GM12865 (cell line): ENCODE measurements at regions not wholly inside any gene's neighbourhood (a gene's known extent, or its start where the extent isn't known, plus 50 kb on each side); places are given as distances from the start of the nearest gene placed in this dataset.

Source experiments
- DNase-seq: peaks from one replicate; pipeline ENCODE4 v3.0.0; 2010; ENCODE audit warnings: low read depth
- H3K4me3 ChIP-seq: 2 replicates; pipeline ENCODE4 v1.5.1; 2011; ENCODE audit warnings: mild to moderate bottlenecking, low read depth, low read length, control low read depth
- CTCF ChIP-seq: IDR thresholded peaks from 2 replicates; pipeline ENCODE4 v1.5.1; 2011; ENCODE audit warnings: low read length, control low read depth, low read depth, inconsistent platforms; ENCODE audit not compliant: insufficient read depth; ENCODE audit errors: missing control alignments

- no peak overlapping the region for H3K4me3 ChIP-seq
- TF ChIP-seq CTCF: no peak
- no peak for DNase-seq
Measured at GRCh38 chr20:24779946-24780345, 169.1 kb upstream of the CST7 start.

DNA sequence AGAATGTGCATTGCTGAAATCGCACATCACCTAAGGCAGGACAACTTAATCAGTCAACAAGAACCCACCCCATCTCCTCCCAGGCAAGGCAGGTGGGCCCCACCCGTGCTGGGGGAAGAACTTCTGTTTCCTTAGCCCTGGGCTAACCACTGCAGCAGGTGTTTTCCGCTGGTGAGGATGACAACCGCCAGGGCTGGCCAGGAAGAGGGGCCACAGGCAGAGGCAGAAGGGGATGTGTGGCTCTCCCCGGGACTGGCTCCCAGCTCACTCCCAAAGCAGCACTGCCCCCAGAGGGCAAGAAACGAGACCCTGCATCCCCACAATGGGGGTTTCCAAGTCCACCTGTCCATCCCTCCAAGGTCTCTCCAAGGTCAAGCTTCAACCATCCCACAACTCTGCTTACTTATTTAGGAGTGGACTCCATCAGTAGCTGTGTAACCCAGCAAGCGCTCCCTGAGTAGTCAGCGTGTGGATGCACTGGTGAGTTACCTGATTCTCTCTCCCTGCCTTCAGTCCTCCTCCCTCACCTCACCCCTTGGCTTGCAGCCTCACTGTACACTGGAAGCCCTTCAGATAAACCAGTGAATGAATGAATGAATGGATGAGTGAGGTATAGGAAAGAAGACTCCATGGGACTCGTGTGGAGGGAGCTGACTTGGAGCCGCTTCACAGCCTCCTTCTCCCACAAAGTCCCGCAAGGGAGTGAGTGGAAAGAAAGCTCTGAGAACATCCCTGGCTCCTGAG lies 168.2 kb upstream of the CST7 start:
- no peak for TF ChIP-seq CTCF
- H3K4me3 ChIP-seq: no peak overlapping the region
- DNase-seq: no peak

DNA sequence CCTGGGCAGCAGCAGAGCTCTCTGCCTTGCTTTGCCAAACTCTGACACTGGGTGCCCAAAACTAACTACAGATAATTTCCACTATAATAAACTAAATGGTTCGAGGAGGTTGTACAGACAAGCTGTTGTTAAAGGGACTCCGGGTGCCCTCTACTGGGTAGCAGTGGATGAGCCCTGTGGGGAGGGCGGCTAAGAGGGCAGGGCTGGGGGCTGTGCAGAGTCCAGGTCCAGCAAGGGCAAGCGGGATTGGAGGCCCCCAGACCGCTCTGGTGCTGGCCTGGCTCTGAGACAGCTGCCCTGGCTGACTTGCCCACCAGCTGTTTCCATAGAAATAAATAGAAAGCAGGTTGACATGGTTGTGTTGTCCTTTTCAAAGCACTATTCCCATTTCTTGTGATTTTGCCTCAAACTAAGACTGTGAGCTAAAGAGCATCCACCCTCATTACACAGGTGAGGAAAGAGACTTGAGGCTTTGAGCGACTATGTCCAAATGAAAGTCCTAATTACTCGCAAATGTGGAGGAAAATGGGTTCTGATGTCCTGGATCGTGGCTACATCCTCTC lies 167.6 kb upstream of the CST7 start:
- H3K4me3 ChIP-seq: no peak overlapping the region
- peak; percentile 45 for TF ChIP-seq CTCF
- DNase-seq: peak; percentile 29

DNA sequence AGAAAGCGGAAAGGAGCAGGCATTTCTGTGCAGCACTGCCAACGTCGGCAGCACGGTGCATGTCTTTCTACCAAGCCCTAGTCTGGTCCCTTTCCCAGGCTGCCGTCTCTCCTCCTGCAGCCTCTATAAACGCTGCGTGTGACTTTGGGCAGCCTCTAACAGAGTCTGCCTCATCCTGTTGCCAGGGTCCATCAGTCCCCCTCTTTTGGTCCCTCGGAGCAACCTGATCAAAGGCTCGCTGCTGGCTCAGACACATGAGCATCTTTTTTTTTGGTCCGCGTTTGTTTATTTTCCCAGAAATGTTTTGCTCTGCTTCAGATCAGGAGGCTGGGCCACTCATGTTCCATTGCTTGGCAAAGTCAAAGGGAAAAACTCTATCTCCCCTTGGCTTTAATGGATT lies 166.8 kb upstream of the CST7 start:
- no peak for TF ChIP-seq CTCF
- no peak for DNase-seq
- no peak overlapping the region for H3K4me3 ChIP-seq

DNA sequence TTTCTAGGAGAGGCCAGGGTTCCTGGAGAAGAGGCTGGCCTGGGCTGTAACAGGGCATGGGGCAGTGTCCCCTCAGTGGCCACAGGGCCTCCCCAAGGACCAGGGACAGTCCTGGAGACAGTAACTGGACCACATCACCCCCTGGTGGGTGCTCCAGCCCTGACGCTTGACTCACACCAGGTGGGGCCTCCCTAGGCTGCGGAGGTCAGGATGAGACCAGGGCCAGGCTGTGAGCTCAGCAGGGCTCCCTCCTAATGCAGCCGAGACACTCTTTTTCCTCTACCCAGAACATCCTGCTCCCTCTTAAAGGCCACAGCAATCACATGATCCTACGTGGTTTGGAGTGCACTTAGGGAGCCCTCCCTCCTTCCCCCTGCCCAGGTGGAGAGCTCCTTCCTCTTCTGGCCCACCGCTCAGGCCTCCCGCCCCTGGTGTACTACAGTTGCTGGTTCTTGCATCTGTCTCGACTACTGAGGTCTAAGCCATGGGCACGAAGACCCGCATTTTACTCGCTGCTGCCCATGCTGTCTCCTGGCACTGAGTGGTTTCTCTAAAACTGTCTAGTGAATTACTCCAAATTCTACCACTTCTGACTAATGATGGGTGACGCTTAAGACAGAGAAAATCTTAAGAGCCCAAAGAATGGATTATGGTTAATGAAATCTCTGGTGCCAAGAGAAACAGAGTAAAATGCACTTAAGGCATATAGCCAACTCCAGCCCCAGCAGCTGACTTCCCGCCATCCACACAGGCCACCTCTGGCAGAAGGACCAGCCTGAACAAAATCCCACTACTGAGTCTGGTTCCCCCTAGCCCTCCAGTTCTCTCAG lies 166.1 kb upstream of the CST7 start:
- no peak overlapping the region for H3K4me3 ChIP-seq
- no peak for TF ChIP-seq CTCF
- DNase-seq: no peak

GRCh38 chr20:24783631-24784492 lies 165.2 kb upstream of the CST7 start:
- DNase-seq: peak; percentile 73
- H3K4me3 ChIP-seq: no peak overlapping the region
- peak; percentile 52 for TF ChIP-seq CTCF
